Activated CD4-positive, alpha-beta T cell treated with anti-CD3 and anti-CD28 coated beads for 36 hours (primary cell): ENCODE measurements at regions not wholly inside any gene's neighbourhood (a gene's known extent, or its start where the extent isn't known, plus 50 kb on each side); places are given as distances from the start of the nearest gene placed in this dataset.

ENCODE experiments used
- ATAC-seq: fragments of 200-7000 bp; cut with Tn5 transposase; one replicate; pipeline ENCODE4 v1.10.0; 2021; ENCODE audit warnings: mild to moderate bottlenecking, moderate library complexity
- CTCF ChIA-PET: fragments of 350-600 bp; sonication (Branson Sonifier 250); formaldehyde crosslinking; loops from one replicate; lab custom pipeline; 2021; ENCODE audit warnings: antibody characterized with exemption; lab: Charles Lee
- POLR2A ChIA-PET: fragments of 350-600 bp; sonication (Branson Sonifier 250); formaldehyde crosslinking; loops from one replicate; lab custom pipeline; 2021; ENCODE audit warnings: antibody characterized with exemption, inconsistent platforms; lab: Charles Lee
- DNase-seq: peaks from one replicate; pipeline ENCODE4 v3.0.0-alpha.2; 2020
- H3K27ac Mint-ChIP-seq: one replicate; pipeline ENCODE4 v1.8.0; 2021; ENCODE audit warnings: mixed read lengths
- H3K27me3 Mint-ChIP-seq: one replicate; pipeline ENCODE4 v1.8.0; 2021; ENCODE audit warnings: mixed read lengths
- H3K36me3 Mint-ChIP-seq: one replicate; pipeline ENCODE4 v1.8.0; 2021; ENCODE audit warnings: low read depth, mixed read lengths
- H3K4me1 Mint-ChIP-seq: one replicate; pipeline ENCODE4 v1.8.0; 2021; ENCODE audit warnings: mixed read lengths
- H3K4me3 Mint-ChIP-seq: one replicate; pipeline ENCODE4 v1.8.0; 2021; ENCODE audit warnings: mild to moderate bottlenecking, moderate library complexity, mixed read lengths
- H3K9me3 Mint-ChIP-seq: one replicate; pipeline ENCODE4 v1.8.0; 2021; ENCODE audit warnings: low read depth, mixed read lengths
- intact Hi-C, 2 experiments: fragments of 100-400 bp; cut with DNase I in 1 of 2; cut with micrococcal nuclease in 1 of 2; formaldehyde crosslinking; loops; one replicate each; pipeline versions ENCODE4 v1.14.2 to v1.15.1; 2022 to 2024; cut with DNase I, micrococcal nuclease

- POLR2A ChIA-PET: no interaction called here
- CTCF ChIA-PET: no interaction called here
- DNase-seq (no peak), ATAC-seq (no peak)
- no peaks in the 10 kb centered on the region for H3K27me3 Mint-ChIP-seq
- no peaks in the 10 kb centered on the region for H3K9me3 Mint-ChIP-seq
- intact Hi-C loops: no loop called here
- no peak overlapping the region for H3K4me3 Mint-ChIP-seq
- H3K4me1 Mint-ChIP-seq: no peaks in the 10 kb centered on the region
- no peak overlapping the region for H3K27ac Mint-ChIP-seq
- no peaks in the 10 kb centered on the region for H3K36me3 Mint-ChIP-seq
Measured at GRCh38 chr5:58356662-58357061, 103.2 kb downstream of the PLK2 start.

DNA sequence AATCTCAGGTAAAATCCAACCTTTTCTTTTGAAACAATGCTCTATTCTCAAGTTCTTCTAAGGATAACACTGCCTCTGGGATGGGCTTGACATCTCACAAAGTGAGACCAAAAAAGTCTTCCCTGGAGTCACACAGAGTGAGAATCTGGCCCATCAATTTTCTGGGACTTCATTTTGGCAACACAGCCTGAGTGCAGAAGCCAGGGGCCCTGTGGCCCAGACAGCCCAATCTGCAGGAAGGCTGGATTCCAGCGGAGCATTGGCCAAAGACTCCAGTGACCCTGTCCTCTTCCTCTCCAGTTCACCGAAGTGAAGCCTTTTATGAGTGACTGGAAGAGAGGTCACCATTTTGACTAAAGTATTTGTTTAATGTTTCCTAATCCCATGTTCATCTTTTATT lies 105.1 kb downstream of the PLK2 start:
- CTCF ChIA-PET: no interaction called here
- no peak for ATAC-seq
- Mint-ChIP-seq H3K27ac (no peak overlapping the region), H3K4me3 (no peak overlapping the region), H3K36me3 (no peaks in the 10 kb centered on the region), H3K9me3 (no peaks in the 10 kb centered on the region), H3K27me3 (no peaks in the 10 kb centered on the region), H3K4me1 (no peaks in the 10 kb centered on the region)
- intact Hi-C loops: no loop called here
- DNase-seq: no peak
- POLR2A ChIA-PET: no interaction called here

DNA sequence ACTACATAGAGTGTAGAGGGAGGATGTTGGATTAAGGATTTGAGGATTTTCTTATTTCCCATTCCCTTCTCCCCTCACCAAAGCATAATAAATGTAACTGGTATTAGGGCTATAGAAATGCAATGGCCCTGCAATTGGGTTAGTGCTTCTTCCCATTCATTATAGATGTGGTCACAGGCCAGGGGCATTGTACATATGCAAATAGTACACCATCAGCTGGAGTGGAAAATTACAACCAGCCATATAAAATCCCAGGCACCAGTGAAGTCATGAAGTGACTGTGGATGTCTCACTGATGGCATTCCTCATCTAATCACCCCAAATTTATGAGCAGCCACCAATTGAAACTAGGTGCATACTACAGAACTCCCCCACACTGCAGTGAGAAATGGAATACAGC lies 105.9 kb downstream of the PLK2 start:
- intact Hi-C loops: no loop called here
- Mint-ChIP-seq H3K36me3 (no peaks in the 10 kb centered on the region), H3K27me3 (no peaks in the 10 kb centered on the region), H3K4me3 (no peak overlapping the region), H3K4me1 (no peaks in the 10 kb centered on the region), H3K9me3 (no peaks in the 10 kb centered on the region), H3K27ac (no peak overlapping the region)
- DNase-seq (no peak), ATAC-seq (no peak)
- CTCF ChIA-PET: no interaction called here
- POLR2A ChIA-PET: no interaction called here

DNA sequence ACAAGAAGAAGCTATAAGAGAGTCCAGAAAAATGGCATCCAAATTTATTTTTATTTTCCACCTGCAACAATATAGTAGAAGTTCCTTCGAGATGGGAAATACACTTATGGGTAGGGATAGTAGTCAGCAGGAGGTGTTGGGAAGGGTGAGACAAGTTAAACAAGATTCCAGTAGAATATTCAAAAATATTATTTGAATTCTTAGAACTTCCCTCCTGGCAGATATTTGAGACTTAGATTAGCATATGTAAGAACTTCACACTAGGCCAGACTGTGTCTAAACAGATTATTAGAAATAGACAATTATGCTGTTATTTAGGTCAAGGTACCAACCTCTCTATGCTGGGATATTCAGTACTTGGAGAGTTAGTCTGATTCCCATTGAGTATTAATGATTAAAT lies 108.7 kb downstream of the PLK2 start:
- CTCF ChIA-PET: interaction anchor here (0.8 kb wide), 1 partner anchor 60 kb away, joined by 3 read pairs; no protein-coding TSS in a partner anchor
- H3K27me3 Mint-ChIP-seq: no peaks in the 10 kb centered on the region
- intact Hi-C loops: no loop called here
- H3K9me3 Mint-ChIP-seq: no peaks in the 10 kb centered on the region
- no peaks in the 10 kb centered on the region for H3K36me3 Mint-ChIP-seq
- H3K4me3 Mint-ChIP-seq: no peak overlapping the region
- H3K4me1 Mint-ChIP-seq: no peaks in the 10 kb centered on the region
- DNase-seq: no peak
- POLR2A ChIA-PET: no interaction called here
- no peak for ATAC-seq
- no peak overlapping the region for H3K27ac Mint-ChIP-seq

GRCh38 chr5:58348996-58349728 lies 110.7 kb downstream of the PLK2 start:
- ChIA-PET POLR2A (no interaction called here), CTCF (interaction anchor here (0.6 kb wide), 1 partner anchor 114 kb away, joined by 3 read pairs; no protein-coding TSS in a partner anchor)
- Mint-ChIP-seq H3K4me3 (no peak overlapping the region), H3K27me3 (no peaks in the 10 kb centered on the region), H3K4me1 (no peaks in the 10 kb centered on the region), H3K9me3 (no peaks in the 10 kb centered on the region), H3K27ac (no peak overlapping the region), H3K36me3 (no peaks in the 10 kb centered on the region)
- intact Hi-C loops: no loop called here
- ATAC-seq (no peak), DNase-seq (no peak)

DNA sequence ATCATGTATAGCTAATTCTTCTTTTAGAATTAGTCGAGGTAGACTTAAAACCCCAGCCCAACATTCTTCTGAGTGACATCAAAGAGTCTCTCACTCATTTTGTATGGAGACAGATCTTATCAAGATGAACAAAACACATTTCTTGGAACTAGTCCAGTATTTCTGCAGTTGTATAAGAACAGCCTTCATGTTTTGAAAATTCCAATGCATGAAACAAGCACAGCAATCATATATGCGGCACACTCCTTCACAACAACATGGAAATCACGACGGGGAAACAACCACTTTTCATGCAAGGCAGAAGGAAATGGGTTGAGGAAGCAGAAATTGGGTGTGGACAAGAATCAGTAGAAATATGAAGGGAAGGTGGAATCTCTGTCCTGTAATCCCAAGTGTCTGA lies 113.8 kb downstream of the PLK2 start:
- intact Hi-C loops: no loop called here
- ATAC-seq: no peak
- H3K4me1 Mint-ChIP-seq: no peaks in the 10 kb centered on the region
- no peaks in the 10 kb centered on the region for H3K27me3 Mint-ChIP-seq
- H3K4me3 Mint-ChIP-seq: no peak overlapping the region
- no peak overlapping the region for H3K27ac Mint-ChIP-seq
- H3K9me3 Mint-ChIP-seq: no peaks in the 10 kb centered on the region
- ChIA-PET CTCF (no interaction called here), POLR2A (no interaction called here)
- no peak for DNase-seq
- no peaks in the 10 kb centered on the region for H3K36me3 Mint-ChIP-seq

DNA sequence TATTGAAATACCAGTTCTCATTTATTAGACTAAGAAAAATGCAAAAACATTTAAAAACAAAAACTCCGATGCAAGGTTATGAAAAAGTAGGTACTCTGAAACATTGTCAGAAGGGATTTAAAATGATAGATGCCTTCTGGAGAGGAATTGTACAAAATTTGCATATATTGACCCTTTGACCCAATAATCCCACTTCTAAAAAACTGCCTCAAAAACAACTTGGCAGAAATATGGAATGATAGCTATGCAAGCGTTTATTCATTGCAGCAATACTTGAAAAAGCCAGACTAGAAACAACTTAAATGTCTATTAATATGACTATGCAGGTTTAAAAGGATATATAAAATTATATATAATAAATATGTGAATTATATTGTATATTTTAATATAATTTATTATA lies 118.4 kb downstream of the PLK2 start:
- Mint-ChIP-seq H3K4me3 (no peak overlapping the region), H3K36me3 (no peaks in the 10 kb centered on the region), H3K27ac (no peak overlapping the region), H3K4me1 (no peaks in the 10 kb centered on the region), H3K9me3 (no peaks in the 10 kb centered on the region), H3K27me3 (peaks cover 2% of the 10 kb centered on the region)
- POLR2A ChIA-PET: no interaction called here
- CTCF ChIA-PET: no interaction called here
- intact Hi-C loops: no loop called here
- DNase-seq: no peak
- ATAC-seq: no peak

DNA sequence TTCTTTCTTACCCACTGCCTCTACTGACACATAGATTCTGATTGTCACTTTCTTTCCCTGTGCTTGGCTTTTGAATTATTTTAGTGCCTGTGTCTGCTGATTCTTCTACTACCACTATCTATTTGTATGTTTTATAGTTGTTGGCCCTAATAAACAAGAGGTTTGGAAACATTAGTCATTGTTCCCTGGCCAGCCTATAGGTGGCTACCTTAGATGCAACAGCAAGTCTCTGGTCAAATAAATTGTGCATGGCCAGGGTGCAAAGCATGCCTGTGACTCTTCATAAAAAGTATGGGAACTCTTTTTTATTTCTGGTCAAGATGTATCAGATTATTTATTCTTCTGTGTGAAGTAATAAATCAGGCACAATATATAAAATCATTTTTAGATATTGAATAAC lies 124.4 kb downstream of the PLK2 start:
- Mint-ChIP-seq H3K36me3 (no peaks in the 10 kb centered on the region), H3K4me1 (no peaks in the 10 kb centered on the region), H3K9me3 (no peaks in the 10 kb centered on the region), H3K27me3 (peaks cover 2% of the 10 kb centered on the region), H3K27ac (no peak overlapping the region), H3K4me3 (no peak overlapping the region)
- ChIA-PET POLR2A (no interaction called here), CTCF (no interaction called here)
- ATAC-seq (no peak), DNase-seq (no peak)
- intact Hi-C loops: no loop called here

DNA sequence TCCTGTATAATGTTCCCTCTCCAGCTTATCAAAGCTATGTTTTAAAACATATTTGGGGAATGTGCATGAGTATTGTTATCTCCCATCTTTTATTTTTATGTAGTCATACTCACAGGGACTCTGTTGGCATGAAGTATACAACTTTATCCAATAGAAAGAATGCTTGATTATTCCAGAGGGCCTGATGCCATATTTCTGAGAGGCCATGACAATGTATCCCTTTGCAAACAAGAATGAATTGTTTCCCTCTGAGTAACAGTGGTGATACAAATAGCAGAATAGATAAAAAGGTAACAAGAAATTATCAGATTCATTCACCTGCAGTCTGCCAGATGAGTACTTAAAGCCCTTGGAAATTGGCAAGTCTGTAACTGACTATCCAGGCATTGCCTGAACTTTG lies 125.9 kb downstream of the PLK2 start:
- Mint-ChIP-seq H3K36me3 (no peaks in the 10 kb centered on the region), H3K9me3 (no peaks in the 10 kb centered on the region), H3K27me3 (peaks cover 2% of the 10 kb centered on the region), H3K27ac (no peak overlapping the region), H3K4me3 (no peak overlapping the region), H3K4me1 (no peaks in the 10 kb centered on the region)
- DNase-seq (no peak), ATAC-seq (no peak)
- CTCF ChIA-PET: no interaction called here
- intact Hi-C loops: no loop called here
- POLR2A ChIA-PET: no interaction called here

- Mint-ChIP-seq H3K4me3 (no peak overlapping the region), H3K27ac (no peak overlapping the region), H3K36me3 (no peaks in the 10 kb centered on the region), H3K4me1 (no peaks in the 10 kb centered on the region), H3K9me3 (no peaks in the 10 kb centered on the region), H3K27me3 (no peaks in the 10 kb centered on the region)
- ATAC-seq: no peak
- ChIA-PET CTCF (no interaction called here), POLR2A (no interaction called here)
- intact Hi-C loops: no loop called here
- DNase-seq: no peak
Measured at GRCh38 chr5:58330781-58331180, 129.1 kb downstream of the PLK2 start.

- CTCF ChIA-PET: interaction anchor here (1.0 kb wide), 1 partner anchor 678 kb away, joined by 3 read pairs; no protein-coding TSS in a partner anchor
- POLR2A ChIA-PET: no interaction called here
- DNase-seq (no peak), ATAC-seq (no peak)
- Mint-ChIP-seq H3K27me3 (peaks cover 2% of the 10 kb centered on the region), H3K27ac (no peak overlapping the region), H3K4me1 (no peaks in the 10 kb centered on the region), H3K4me3 (no peak overlapping the region), H3K36me3 (no peaks in the 10 kb centered on the region), H3K9me3 (no peaks in the 10 kb centered on the region)
- intact Hi-C loops: no loop called here
Measured at GRCh38 chr5:58327289-58327688, 132.6 kb downstream of the PLK2 start.

DNA sequence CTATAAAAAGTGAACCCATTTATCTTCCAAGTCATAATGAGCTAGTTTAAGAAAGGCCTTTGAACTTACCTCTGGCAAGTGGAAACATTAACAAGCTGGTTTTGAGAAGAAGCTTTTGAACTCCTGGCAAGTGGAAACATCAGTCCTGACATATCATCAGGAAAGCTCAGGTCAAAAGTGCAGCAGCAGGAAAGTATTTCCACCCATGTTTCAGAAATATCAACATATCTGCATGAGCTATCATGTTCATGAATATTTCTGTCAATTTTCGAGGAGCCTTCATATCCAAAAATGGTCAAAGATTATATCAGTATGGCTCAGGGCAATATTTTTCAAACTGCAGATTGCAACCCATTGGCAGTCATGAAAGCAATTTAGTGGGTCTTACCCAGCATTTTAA lies 133.9 kb downstream of the PLK2 start:
- Mint-ChIP-seq H3K4me1 (no peaks in the 10 kb centered on the region), H3K27me3 (peaks cover 6% of the 10 kb centered on the region), H3K9me3 (no peaks in the 10 kb centered on the region), H3K27ac (no peak overlapping the region), H3K4me3 (no peak overlapping the region), H3K36me3 (no peaks in the 10 kb centered on the region)
- CTCF ChIA-PET: interaction anchor here (0.9 kb wide), 1 partner anchor 54 kb away, joined by 3 read pairs; no protein-coding TSS in a partner anchor
- POLR2A ChIA-PET: no interaction called here
- DNase-seq: no peak
- intact Hi-C loops: no loop called here
- no peak for ATAC-seq
